Posterior vena cava (tissue), 2 donors: ENCODE measurements at regions not wholly inside any gene's neighbourhood (a gene's known extent, or its start where the extent isn't known, plus 50 kb on each side); places are given as distances from the start of the nearest gene placed in this dataset.

Source experiments
- DNase-seq: peaks from one replicate; pipeline ENCODE4 v3.0.0-alpha.2; 2020; ENCODE audit warnings: low spot score
- intact Hi-C, 2 donors: fragments of 100-400 bp; cut with DNase I; formaldehyde crosslinking; loops; one replicate each; pipeline versions ENCODE4 v1.14.1 to v1.14.2; 2022 to 2023
- donor health status: DM: yes; HTN: yes; CAD: no.
- donor health status: DM: yes; HTN: yes; CAD: no.

DNA sequence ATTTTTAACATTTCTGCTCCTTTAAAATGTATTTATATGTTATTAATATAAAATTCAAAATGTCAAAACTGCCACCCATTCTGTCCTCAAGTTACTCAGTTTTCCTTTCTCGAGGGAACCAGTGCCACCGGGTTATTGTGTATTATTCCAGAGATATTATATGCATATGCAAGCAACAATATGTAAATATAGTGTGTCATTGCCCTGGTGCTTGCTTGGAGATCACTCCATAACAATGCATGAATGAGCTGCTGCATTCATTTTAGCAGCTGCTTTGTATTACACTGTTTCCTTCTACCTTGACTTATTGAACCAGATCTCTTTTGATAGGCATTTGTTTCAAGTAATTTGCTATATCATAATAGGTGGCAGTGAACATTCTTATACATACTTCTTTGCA lies 509.1 kb downstream of the MCTP2 start:
- intact Hi-C loops = no loop called here
- DNase-seq = no peak

DNA sequence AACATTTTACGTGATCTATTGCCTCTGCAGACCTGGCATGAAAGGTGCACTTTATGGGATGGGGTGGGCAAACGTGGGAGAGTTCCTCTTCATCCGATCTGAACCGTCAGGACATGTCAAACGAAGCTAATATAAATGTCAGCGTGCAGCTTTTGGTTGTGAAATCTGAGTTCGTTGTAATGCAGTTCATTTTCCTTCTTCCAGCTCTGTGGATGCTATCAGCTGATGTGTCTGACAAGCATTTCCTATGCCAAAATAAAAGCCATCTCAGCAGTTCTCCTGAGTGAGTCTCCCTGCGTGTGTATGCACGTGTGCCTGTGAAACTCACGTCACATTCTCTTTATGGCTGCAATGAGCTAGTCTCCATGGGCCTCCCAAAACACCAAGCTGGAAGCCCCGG lies 512.3 kb downstream of the MCTP2 start:
- intact Hi-C loops = no loop called here
- no peak for DNase-seq

DNA sequence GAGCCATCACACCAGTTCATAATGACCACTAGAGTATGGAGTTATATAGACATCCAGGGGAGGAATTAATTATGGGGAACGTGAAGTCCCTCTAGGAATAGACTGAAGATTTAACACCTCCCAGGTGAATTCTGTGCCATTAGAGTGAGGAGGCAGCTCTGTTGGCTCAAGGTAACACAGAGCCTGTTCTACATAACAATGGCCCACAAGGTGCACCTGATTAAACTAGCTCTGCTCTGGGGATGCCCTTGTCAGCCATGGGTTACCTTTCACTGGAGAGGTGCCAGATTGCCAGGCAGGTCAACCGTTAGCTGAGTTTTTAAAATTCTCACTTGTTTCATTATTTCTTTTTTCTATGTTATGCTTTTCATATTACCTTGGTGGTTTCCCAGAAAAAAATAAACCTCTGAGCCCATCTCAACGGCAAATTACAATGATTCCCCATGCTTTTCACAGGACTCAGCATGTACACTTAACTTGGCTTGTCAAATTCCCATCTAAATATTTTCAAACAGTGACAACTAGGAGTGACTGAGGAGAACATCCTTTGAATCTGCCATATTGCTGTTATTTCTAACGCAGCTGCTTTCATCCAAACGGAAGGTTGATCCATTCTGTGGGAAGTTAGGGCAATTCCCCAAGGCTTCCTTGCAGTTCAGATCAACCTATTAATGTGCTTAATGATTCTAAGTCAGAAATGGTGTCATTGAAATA lies 512.9 kb downstream of the MCTP2 start:
- intact Hi-C loops = no loop called here
- no peak for DNase-seq

DNA sequence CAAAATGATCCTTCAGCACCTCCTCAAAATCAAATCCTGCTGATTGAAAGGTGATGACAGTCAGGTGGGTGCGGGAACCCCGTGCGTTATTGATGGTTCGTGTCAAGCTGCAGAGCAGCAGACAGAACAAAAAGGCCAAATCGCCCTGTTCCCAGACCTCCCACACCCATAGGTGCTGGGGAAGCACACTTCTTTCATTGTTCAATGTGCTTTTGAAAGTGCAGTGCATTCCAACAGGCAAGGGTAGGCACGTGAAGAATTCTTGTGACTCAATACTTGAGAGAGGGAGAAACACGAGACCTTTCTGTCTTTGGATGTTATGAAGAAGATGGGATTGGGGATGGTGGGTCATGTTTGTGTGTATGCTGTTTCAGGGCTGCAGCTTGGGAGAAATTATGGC lies 514.0 kb downstream of the MCTP2 start:
- no peak for DNase-seq
- intact Hi-C loops = no loop called here

DNA sequence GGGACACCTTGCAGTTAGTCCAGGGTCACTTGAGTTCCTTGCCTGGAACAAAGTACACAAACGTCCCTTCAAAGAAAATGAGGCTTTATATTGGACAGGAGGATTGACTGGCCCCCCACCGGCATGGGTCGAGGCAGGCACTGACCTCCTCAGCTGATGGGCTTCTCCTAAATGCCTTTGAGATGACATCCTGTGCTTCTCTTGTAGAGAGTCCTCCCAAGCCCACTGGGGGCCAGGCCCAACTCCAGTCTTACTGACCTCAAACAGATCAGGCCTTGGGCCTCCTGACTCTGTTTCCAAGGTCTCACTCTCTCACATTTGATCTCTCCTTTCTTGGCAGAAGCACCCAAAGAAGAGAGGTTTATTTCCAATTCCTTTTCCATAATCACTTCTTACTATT lies 516.1 kb downstream of the MCTP2 start:
- intact Hi-C loops = no loop called here
- DNase-seq = no peak

DNA sequence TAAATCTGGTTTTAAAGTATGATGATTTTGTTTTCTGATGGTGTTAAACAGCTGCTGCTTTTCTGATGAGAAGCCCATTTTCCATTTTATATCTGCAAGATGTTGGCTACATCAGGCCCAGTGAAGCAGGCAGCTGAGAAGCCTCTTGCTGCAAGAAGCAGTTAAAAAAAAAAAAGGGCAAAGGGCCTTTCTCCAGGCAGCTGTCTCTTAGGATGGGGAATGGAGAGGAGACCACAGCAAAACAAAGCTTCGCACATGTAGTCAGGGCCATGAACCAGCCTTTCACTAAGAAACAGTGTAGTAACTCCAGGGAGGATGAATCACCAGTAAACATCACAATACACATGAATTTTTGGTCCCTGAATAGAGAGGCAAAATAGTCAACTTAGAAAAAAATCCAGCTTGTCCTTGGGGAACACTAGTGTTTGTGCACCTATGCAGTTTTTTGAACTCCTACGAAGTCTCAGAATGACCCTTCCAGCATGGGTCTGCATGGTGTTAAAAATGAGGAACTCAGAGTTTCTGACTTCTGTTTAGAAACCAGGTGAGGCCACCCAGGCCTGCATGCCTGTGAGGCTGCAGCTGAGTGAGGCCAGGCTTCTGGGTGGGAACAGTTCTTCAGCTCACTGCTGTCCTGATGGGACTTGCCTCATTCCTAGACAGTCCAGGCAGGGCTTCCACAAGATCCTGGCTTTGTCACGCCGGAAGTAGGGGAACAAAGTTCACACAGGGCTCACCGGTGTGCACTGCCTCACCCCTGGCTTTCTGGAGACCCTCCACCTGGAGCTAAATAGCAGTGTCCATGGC lies 518.7 kb downstream of the MCTP2 start:
- intact Hi-C loops = no loop called here
- DNase-seq = no peak

DNA sequence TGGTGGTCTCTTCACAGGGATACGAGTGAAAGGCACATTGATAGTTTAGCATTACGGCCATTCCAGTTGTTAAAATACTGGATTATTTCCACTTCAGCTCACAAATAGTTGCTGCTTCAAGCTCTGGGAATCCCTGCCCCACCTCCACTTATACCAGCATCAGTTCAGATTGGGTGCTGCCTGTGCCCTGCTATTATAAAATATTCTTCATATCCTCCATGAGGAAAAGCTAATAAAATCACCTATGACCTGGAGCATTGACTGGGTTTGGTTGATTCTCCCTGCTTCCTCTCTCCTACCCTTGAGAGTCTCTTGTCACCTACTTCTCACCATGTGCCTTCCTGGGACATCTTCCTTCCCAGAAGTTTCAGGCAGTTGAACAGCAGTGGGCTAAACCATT lies 529.0 kb downstream of the MCTP2 start:
- no peak for DNase-seq
- intact Hi-C loops = no loop called here

DNA sequence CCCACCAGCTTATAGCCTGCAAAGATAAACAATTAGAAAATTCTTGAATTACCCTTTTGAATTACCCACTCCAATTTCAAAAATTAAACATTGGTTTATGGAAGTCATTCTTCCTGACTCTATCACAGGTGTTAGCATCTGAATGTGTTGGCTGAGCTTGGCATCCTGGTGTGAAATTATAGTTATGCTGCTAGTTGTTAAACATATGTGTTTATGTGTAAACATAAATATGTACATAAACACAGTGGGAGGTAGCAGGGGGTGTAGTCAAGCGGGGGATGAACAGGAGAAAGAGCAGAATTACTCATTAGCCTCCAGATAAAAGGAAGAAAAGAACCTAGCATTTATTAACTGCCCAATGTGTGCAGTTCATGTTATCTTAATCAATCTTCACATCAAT lies 530.2 kb downstream of the MCTP2 start:
- intact Hi-C loops = no loop called here
- DNase-seq = no peak

DNA sequence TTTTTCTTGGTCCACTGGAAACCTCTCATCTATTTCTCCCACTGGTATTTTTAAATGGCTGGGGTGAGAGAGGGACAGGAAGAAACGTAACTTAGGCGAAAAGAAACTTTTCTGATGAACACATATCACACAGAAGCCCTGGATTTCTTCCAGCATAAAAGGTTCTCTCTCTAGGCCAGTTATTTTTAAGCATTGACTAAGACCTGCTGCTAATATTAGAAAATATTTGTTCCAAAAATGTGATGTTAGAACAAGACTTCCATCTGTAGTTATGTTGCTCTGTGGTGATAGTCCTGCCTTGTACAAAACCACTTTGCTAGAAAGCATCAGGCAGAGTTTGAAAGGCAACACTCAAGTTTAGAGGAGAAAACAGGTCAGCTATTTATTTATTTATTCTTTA lies 537.7 kb downstream of the MCTP2 start:
- intact Hi-C loops = no loop called here
- DNase-seq = no peak

DNA sequence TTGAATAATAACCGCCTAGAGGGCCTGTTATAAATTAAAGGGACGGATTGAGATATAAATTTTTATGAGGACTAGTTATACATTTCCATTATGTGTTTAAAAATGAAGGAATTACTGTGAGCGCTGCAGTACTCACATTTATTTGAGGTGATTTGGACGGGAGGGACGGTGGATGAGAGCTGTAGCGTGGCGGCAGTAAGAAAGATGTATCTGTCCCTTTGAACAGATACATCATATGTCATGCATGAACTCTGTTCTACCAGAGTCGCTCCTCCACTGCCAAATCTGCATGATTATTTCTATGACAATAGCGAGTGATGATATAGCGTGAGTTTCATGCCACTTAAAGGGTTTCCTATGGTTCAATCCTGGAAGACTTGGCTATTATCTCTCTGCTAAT lies 538.8 kb downstream of the MCTP2 start:
- intact Hi-C loops = no loop called here
- no peak for DNase-seq

DNA sequence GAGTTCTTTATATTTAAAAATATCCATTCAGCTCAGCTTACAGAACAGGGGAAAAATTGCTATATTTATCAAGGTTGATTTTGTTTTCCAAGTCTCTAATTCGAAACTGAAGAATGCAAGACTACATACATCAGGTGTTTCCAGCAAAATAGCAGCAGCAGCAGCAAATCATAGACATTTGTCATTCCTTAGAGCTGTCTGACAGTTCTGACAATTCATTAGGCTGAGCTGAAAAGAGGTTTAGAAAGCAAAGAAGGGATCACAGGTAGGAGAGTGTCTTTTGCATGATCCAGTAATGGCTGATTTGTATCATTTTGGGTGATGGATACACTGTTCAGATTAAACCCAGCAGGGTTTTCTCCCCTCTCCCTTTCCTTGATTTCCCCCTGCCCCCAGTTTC lies 545.7 kb downstream of the MCTP2 start:
- no peak for DNase-seq
- intact Hi-C loops = no loop called here

DNA sequence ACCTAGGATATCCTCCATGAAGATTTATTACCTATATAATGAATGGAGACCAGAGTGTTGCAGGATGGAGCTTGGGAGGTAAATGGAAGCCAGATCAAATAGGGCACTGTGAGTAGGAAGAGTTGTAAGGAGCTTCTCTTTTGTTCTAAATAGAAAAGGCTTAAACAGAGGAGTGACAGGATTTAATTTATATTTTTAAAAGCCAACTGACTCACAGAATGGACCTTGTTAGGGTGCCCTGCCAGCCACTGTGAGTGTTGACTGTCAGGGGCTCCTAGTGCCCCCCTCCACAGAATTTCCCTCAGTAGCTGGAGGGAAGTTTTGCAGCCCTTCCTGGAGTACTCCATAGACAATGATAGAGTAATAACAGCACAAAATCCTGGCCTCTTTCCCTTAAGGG lies 547.5 kb downstream of the MCTP2 start:
- DNase-seq = no peak
- intact Hi-C loops = no loop called here

DNA sequence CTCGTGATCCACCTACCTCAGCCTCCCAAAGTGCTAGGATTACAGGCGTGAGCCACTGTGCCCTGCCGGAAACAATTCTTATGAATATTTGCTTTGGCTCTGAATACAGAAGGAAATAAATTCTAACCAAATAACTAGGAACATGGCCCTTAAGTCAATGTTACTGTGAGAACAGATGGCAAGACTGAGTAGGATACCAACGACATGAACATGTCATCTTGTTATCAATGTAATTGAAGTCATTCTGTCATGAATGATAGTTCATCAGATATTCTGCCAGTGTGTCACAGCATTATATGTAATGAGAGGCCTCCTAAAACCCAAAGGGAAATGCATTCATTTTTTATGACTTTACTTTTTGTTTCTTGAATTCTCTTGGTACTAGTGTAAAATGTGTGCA lies 548.8 kb downstream of the MCTP2 start:
- intact Hi-C loops = no loop called here
- DNase-seq = no peak

DNA sequence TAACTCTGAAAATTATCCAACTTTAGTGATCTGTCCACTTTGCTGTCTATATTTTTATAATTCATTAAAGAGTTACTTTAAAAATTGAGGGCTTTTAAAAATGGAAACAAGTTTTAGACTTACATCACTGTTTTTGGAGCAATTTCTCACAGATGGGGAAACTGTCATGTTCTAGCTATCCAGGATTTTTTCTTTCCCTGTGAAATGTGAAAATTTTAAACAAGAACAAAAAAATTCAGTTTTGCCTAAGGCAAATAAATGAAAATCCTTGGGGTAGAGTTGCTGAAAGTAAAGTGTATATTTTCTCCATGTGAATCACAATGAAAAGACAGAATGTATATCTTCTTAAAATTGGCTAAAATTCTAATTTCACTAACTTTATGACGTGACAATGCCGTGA lies 553.7 kb downstream of the MCTP2 start:
- intact Hi-C loops = no loop called here
- no peak for DNase-seq

DNA sequence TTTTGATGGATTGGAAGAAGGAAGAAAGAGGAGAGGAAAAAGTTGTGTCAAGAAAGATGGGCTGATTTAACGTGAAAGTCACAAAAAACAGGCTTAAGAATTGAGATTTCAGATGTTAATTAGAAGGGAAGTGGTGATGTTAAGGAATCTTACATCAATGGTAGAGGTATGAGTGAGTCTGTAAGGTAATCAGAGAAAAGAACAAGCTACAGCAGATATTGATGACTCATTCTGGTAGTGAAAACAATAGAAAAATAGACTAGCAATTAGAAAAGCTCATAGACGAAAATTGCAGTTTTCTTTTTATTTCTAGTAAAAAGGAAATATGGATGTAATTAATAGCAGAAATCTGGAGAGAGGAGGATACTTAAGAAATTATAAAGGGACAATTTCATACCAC lies 559.6 kb downstream of the MCTP2 start:
- intact Hi-C loops = no loop called here
- DNase-seq = no peak

DNA sequence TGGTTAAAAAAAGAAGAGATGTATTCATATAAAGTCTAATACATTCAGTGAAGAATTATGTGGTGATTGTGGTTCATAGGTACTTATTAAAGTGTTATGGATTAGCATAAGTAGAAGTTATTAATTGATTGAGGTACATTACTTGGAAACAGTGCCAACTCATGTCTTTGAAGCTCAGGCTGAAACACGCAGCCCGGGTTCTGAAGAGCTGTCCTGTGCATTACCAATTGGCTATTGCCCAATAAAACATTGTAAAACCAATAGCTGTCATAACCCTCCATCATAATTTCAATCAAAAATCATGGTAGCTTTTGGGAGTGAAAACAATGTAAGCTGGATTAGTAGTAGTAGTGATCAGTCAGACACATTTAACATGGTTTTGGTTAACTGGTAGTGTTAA lies 560.1 kb downstream of the MCTP2 start:
- intact Hi-C loops = no loop called here

DNA sequence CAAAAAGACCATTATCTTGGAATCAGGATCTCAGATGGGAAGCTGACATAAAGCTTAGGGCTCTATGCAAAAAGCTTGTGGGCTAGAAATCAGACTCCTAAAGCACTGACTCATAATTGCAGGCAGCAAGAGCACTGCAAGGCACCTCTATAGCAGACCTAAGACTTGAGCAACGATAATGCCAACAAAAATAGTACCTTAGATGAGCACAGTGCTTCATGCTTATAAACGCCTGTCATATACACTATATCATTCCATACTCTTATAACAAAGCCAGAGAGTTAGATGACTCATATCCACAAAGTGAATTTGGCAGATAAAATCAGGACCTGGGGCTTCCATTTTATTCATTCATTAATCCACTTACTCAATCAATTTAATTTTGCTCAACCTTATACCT lies 560.8 kb downstream of the MCTP2 start:
- DNase-seq = no peak
- intact Hi-C loops = no loop called here

More for the DNA sequence above, 560.1 kb downstream of the MCTP2 start:
- DNase-seq = no peak

DNA sequence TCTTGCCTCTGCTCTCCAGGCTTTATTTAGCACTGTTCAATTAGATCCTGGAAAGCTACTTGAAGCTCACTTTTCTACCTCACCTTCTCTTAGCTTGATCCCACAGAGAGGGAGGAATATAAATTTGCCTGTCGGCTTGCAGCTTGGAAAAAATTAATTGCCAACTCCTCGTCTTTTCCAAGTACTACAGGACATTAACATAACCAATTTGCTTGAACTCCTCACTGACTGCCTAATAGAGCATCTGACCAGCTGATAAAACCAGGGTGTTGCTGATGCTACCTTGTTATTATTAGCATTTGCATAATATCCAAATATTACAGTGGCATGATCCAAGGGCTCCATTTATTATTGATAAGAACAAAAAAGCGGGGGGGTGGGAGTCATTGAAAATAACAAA lies 561.8 kb downstream of the MCTP2 start:
- DNase-seq = no peak
- intact Hi-C loops = no loop called here

DNA sequence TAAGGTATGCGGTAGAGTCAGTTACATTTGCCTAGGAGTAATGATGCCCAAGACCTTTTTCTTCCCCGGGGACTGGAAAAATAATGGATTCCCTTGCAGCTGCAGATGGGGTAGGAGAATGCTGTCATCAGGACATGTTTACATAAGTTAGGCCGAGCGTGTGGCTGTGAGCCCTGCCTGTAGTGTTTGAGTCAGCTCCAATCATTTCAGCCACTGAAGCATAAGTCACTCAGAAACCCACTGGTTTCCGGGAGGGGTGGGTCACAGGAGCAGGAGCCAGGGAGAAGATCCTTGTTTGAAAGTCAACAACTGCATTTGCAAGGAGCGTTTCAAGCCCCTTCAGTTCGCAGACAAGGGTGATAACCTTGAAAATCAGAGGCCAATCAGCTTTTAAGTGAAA lies 562.3 kb downstream of the MCTP2 start:
- intact Hi-C loops = no loop called here

DNA sequence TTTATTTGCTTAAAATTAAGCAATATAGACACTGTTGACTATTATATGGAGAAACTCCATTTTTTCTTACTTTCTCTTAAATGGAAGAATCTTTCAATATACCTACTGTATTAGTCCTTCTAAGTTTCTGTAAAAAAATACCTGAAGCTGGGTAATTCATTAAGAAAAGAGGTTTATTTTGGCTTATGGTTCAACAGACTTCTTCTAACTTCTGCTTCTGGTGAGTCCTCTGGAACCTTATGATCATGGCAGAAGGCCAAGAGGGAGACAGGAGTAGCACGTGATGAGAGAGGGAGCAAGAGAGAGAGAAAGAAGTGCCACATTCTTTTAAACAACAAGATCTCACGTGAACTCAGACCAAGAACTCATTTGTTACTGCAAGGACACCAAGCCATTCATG lies 573.3 kb downstream of the MCTP2 start:
- intact Hi-C loops = no loop called here
- DNase-seq = no peak

More for the DNA sequence above, 562.3 kb downstream of the MCTP2 start:
- no peak for DNase-seq

DNA sequence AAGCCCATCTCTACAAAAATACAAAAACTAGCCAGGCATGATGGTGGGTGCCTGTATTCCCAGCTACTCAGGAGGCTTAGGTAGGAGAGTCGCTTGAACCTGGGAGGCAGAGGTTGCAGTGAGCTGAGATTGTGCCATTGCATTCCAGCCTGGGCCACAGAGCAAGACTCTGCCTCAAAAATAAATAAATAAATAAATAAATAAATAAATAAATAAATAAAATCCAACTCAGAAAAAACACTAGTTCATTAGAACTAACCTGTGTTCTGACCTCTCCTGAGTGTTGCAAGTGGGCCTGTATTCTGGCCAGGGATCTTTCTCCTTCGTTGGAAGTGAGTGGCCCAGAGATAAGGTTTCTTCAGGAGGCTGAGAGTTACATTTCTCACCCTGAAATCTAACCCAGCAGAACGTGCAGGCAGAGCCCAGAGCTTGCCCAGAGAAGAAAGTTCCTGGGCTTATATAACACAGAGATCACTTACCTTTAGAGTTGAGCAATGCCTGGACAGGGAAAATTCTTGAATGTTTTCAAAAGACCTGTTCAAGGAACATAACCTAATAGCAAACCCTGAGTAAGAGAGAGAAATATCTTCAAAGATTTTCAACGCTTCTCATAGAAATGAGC lies 583.9 kb downstream of the MCTP2 start:
- no peak for DNase-seq
- intact Hi-C loops = no loop called here
